ENCODE measurements at regions not wholly inside any gene's neighbourhood (a gene's known extent, or its start where the extent isn't known, plus 50 kb on each side); places are given as distances from the start of the nearest gene placed in this dataset.

- no peaks in the 10 kb centered on the region for H3K9me3 ChIP-seq
- WGBS, 3 donors, result 84 to 88% (median 87%) methylated on average over 3 of the region's 3 CpGs
- H3K4me1 ChIP-seq, result no peaks in the 10 kb centered on the region
- ATAC-seq (no peak), DNase-seq (no peak)
- H3K4me3 ChIP-seq, result no peak overlapping the region
- no peak for TF ChIP-seq CTCF (IDR thresholded peaks at IDR 0.05)
- H3K27me3 ChIP-seq (ENCODE audit: insufficient read depth in 3 of 3, low read length in 2 of 3), result no peaks in the 10 kb centered on the region
- no peak overlapping the region for H3K27ac ChIP-seq
- intact Hi-C loops (cut with DNase I), result no loop called here
- no peaks in the 10 kb centered on the region for H3K36me3 ChIP-seq (ENCODE audit: insufficient read depth in 1 of 2, low read depth in 1 of 2)
Observed at GRCh38 chr4:177100307-177100706, 209.4 kb upstream of the NEIL3 start.

- H3K9me3 ChIP-seq, result no peaks in the 10 kb centered on the region
- DNase-seq (no peak), ATAC-seq (no peak)
- H3K36me3 ChIP-seq (ENCODE audit: insufficient read depth in 1 of 2, low read depth in 1 of 2), result no peaks in the 10 kb centered on the region
- H3K27me3 ChIP-seq (ENCODE audit: insufficient read depth in 3 of 3, low read length in 2 of 3), result no peaks in the 10 kb centered on the region
- no peak for TF ChIP-seq CTCF (IDR thresholded peaks at IDR 0.05)
- intact Hi-C loops (cut with DNase I), result no loop called here
- H3K27ac ChIP-seq, result no peak overlapping the region
- H3K4me3 ChIP-seq, result no peak overlapping the region
- H3K4me1 ChIP-seq, result no peaks in the 10 kb centered on the region
Observed at GRCh38 chr4:177103619-177104018, 206.1 kb upstream of the NEIL3 start.

GRCh38 chr4:177105536-177105935 is 204.1 kb upstream of the NEIL3 start:
- no peaks in the 10 kb centered on the region for H3K9me3 ChIP-seq
- WGBS, 3 donors, result 58 to 71% (median 63%) methylated on average over 6 of the region's 6 CpGs
- no peaks in the 10 kb centered on the region for H3K36me3 ChIP-seq (ENCODE audit: insufficient read depth in 1 of 2, low read depth in 1 of 2)
- H3K27ac ChIP-seq, result no peak overlapping the region
- intact Hi-C loops (cut with DNase I), result no loop called here
- ATAC-seq (no peak), DNase-seq (no peak)
- H3K4me1 ChIP-seq, result no peaks in the 10 kb centered on the region
- no peak overlapping the region for H3K4me3 ChIP-seq
- no peaks in the 10 kb centered on the region for H3K27me3 ChIP-seq (ENCODE audit: insufficient read depth in 3 of 3, low read length in 2 of 3)
- TF ChIP-seq CTCF (IDR thresholded peaks at IDR 0.05), result no peak

- Histone ChIP-seq H3K4me3 (no peak overlapping the region), H3K27ac (no peak overlapping the region), H3K4me1 (no peaks in the 10 kb centered on the region), H3K9me3 (no peaks in the 10 kb centered on the region), H3K36me3 (ENCODE audit: insufficient read depth in 1 of 2, low read depth in 1 of 2) (no peaks in the 10 kb centered on the region), H3K27me3 (ENCODE audit: insufficient read depth in 3 of 3, low read length in 2 of 3) (no peaks in the 10 kb centered on the region)
- no peak for TF ChIP-seq CTCF (IDR thresholded peaks at IDR 0.05)
- no peak for ATAC-seq
- 69 to 81% (median 74%) methylated on average over 4 of the region's 4 CpGs for WGBS, 3 donors
- intact Hi-C loops (cut with DNase I), result no loop called here
- no peak for DNase-seq
Observed at GRCh38 chr4:177107288-177107921, 202.3 kb upstream of the NEIL3 start.

- no peak for DNase-seq
- Histone ChIP-seq H3K9me3 (no peaks in the 10 kb centered on the region), H3K27me3 (ENCODE audit: insufficient read depth in 3 of 3, low read length in 2 of 3) (no peaks in the 10 kb centered on the region), H3K4me3 (no peak overlapping the region), H3K36me3 (ENCODE audit: insufficient read depth in 1 of 2, low read depth in 1 of 2) (no peaks in the 10 kb centered on the region), H3K27ac (no peak overlapping the region), H3K4me1 (no peaks in the 10 kb centered on the region)
- intact Hi-C loops (cut with DNase I), result no loop called here
- ATAC-seq, result no peak
- no peak for TF ChIP-seq CTCF (IDR thresholded peaks at IDR 0.05)
- 54 to 81% (median 68%) methylated on average over 1 of the region's 1 CpG for WGBS, 3 donors
Observed at GRCh38 chr4:177108708-177109107, 201.0 kb upstream of the NEIL3 start.

Measured in psoas muscle (tissue), 7 donors.